HEK293 (cell line): ENCODE measurements at regions not wholly inside any gene's neighbourhood (a gene's known extent, or its start where the extent isn't known, plus 50 kb on each side); places are given as distances from the start of the nearest gene placed in this dataset.

Source experiments
- CTCF ChIA-PET: fragments of 350-600 bp; formaldehyde crosslinking; extraction: SDS; loops from one replicate; lab custom pipeline; 2021; ENCODE audit warnings: antibody characterized with exemption; lab: Yijun Ruan, JAX
- POLR2A ChIA-PET: fragments of 300-600 bp; formaldehyde crosslinking; extraction: SDS; loops from one replicate; lab custom pipeline; 2020; ENCODE audit warnings: antibody characterized with exemption, inconsistent platforms; lab: Yijun Ruan, JAX
- H3K27ac ChIP-seq: fragments of 200-500 bp; sonication (Bioruptor generic); 2 replicates; pipeline ENCODE4 v1.5.1; 2014; ENCODE audit warnings: low read depth, low read length, control low read depth, inconsistent platforms; ENCODE audit errors: extremely low read depth
- H3K36me3 ChIP-seq, 2 experiments: fragments of 200-500 bp in 1 of 2; sonication (Bioruptor generic) in 1 of 2; 1 replicate in 1 of 2; 2 replicates in 1 of 2; pipeline ENCODE4 v1.5.1; 2014 to 2017; ENCODE audit warnings: inconsistent platforms in 2 of 2, low read length in 2 of 2; ENCODE audit not compliant: control insufficient read depth in 2 of 2, insufficient read depth in 1 of 2
- H3K4me1 ChIP-seq: fragments of 200-500 bp; sonication (Bioruptor generic); 2 replicates; pipeline ENCODE4 v1.5.1; 2014; ENCODE audit warnings: mild to moderate bottlenecking, low read length, inconsistent platforms; ENCODE audit not compliant: control insufficient read depth, insufficient read depth
- H3K4me3 ChIP-seq: 2 replicates; pipeline ENCODE4 v1.5.1; 2011; ENCODE audit warnings: low read depth, mild to moderate bottlenecking, control low read depth, low read length, moderate library complexity
- H3K9me3 ChIP-seq: fragments of 200-500 bp; sonication (Bioruptor generic); 2 replicates; pipeline ENCODE4 v1.5.1; 2014; ENCODE audit warnings: low read depth, low read length, inconsistent platforms; ENCODE audit not compliant: control insufficient read depth, insufficient read depth
- GFI1B ChIP-seq: fragments of 450-650 bp; formaldehyde crosslinking; IDR thresholded peaks from 2 replicates; pipeline ENCODE4 v1.5.1; 2016; ENCODE audit warnings: missing biosample characterization, missing genetic modification characterization
- GLIS1 ChIP-seq: fragments of 450-650 bp; formaldehyde crosslinking; IDR thresholded peaks from 2 replicates; pipeline ENCODE4 v1.5.1; 2016; ENCODE audit warnings: missing biosample characterization, missing genetic modification characterization
- IKZF3 ChIP-seq: fragments of 450-650 bp; IDR thresholded peaks from 2 replicates; pipeline ENCODE4 v1.5.0; 2018; ENCODE audit warnings: missing biosample characterization, mild to moderate bottlenecking, missing genetic modification characterization, moderate library complexity
- KLF1 ChIP-seq: fragments of 450-650 bp; formaldehyde crosslinking; IDR thresholded peaks from 2 replicates; pipeline ENCODE4 v1.5.1; 2016; ENCODE audit warnings: missing biosample characterization, missing genetic modification characterization
- KLF9 ChIP-seq: fragments of 450-650 bp; formaldehyde crosslinking; IDR thresholded peaks from 2 replicates; pipeline ENCODE4 v1.5.1; 2016; ENCODE audit warnings: missing biosample characterization, missing genetic modification characterization, low read depth
- MZF1 ChIP-seq: fragments of 450-650 bp; formaldehyde crosslinking; IDR thresholded peaks from 2 replicates; pipeline ENCODE4 v1.5.1; 2017; ENCODE audit warnings: missing biosample characterization, missing genetic modification characterization, borderline replicate concordance
- REPIN1 ChIP-seq: fragments of 450-650 bp; formaldehyde crosslinking; IDR thresholded peaks from 2 replicates; pipeline ENCODE4 v1.5.1; 2017; ENCODE audit warnings: missing biosample characterization, missing genetic modification characterization, low read depth
- SP7 ChIP-seq: fragments of 450-650 bp; formaldehyde crosslinking; IDR thresholded peaks from 2 replicates; pipeline ENCODE4 v1.5.1; 2016; ENCODE audit warnings: missing biosample characterization, missing genetic modification characterization
- ZBTB20 ChIP-seq: fragments of 450-650 bp; formaldehyde crosslinking; IDR thresholded peaks from 2 replicates; pipeline ENCODE4 v1.5.1; 2016; ENCODE audit warnings: missing biosample characterization, missing genetic modification characterization
- ZBTB21 ChIP-seq: fragments of 450-650 bp; formaldehyde crosslinking; IDR thresholded peaks from 2 replicates; pipeline ENCODE4 v1.5.1; 2017; ENCODE audit warnings: missing biosample characterization, missing genetic modification characterization
- ZBTB7A ChIP-seq: fragments of 450-650 bp; formaldehyde crosslinking; IDR thresholded peaks from 2 replicates; pipeline ENCODE4 v1.5.1; 2016; ENCODE audit warnings: low read depth, missing biosample characterization, missing genetic modification characterization
- ZFP3 ChIP-seq: fragments of 450-650 bp; formaldehyde crosslinking; IDR thresholded peaks from 2 replicates; pipeline ENCODE4 v1.5.1; 2016; ENCODE audit warnings: low read depth, missing biosample characterization, missing genetic modification characterization
- ZNF155 ChIP-seq: fragments of 450-650 bp; formaldehyde crosslinking; IDR thresholded peaks from 2 replicates; pipeline ENCODE4 v1.5.1; 2016; ENCODE audit warnings: missing biosample characterization, missing genetic modification characterization
- ZNF16 ChIP-seq: fragments of 450-650 bp; formaldehyde crosslinking; IDR thresholded peaks from 2 replicates; pipeline ENCODE4 v1.5.1; 2016; ENCODE audit warnings: low read depth, missing biosample characterization, missing genetic modification characterization
- ZNF202 ChIP-seq: fragments of 450-650 bp; formaldehyde crosslinking; IDR thresholded peaks from 2 replicates; pipeline ENCODE4 v1.5.1; 2016; ENCODE audit warnings: missing biosample characterization, missing genetic modification characterization, borderline replicate concordance
- ZNF214 ChIP-seq: fragments of 450-650 bp; formaldehyde crosslinking; IDR thresholded peaks from 2 replicates; pipeline ENCODE4 v1.5.1; 2017; ENCODE audit warnings: missing biosample characterization, mild to moderate bottlenecking, missing genetic modification characterization, borderline replicate concordance
- ZNF341 ChIP-seq: fragments of 450-650 bp; formaldehyde crosslinking; IDR thresholded peaks from 2 replicates; pipeline ENCODE4; 2016; ENCODE audit warnings: low read depth, missing biosample characterization, missing genetic modification characterization
- ZNF366 ChIP-seq: fragments of 450-650 bp; formaldehyde crosslinking; conservative IDR thresholded peaks from 2 replicates; pipeline ENCODE4 v1.5.1; 2016; ENCODE audit warnings: missing biosample characterization, missing genetic modification characterization
- ZNF391 ChIP-seq: fragments of 450-650 bp; formaldehyde crosslinking; IDR thresholded peaks from 2 replicates; pipeline ENCODE4 v1.5.1; 2016; ENCODE audit warnings: low read depth, missing biosample characterization, missing genetic modification characterization, borderline replicate concordance
- ZNF423 ChIP-seq: fragments of 450-650 bp; formaldehyde crosslinking; IDR thresholded peaks from 2 replicates; pipeline ENCODE4 v1.5.1; 2016; ENCODE audit warnings: missing biosample characterization, missing genetic modification characterization
- ZNF473 ChIP-seq: fragments of 450-650 bp; formaldehyde crosslinking; IDR thresholded peaks from 2 replicates; pipeline ENCODE4 v1.5.1; 2017; ENCODE audit warnings: missing biosample characterization, missing genetic modification characterization
- ZNF501 ChIP-seq: fragments of 450-650 bp; formaldehyde crosslinking; IDR thresholded peaks from 2 replicates; pipeline ENCODE4 v1.5.1; 2016; ENCODE audit warnings: missing biosample characterization, missing genetic modification characterization
- ZNF521 ChIP-seq: fragments of 450-650 bp; formaldehyde crosslinking; IDR thresholded peaks from 2 replicates; pipeline ENCODE4 v1.5.1; 2017; ENCODE audit warnings: missing biosample characterization, mild to moderate bottlenecking, missing genetic modification characterization
- ZNF529 ChIP-seq: fragments of 450-650 bp; formaldehyde crosslinking; IDR thresholded peaks from 2 replicates; pipeline ENCODE4 v1.5.1; 2017; ENCODE audit warnings: missing genetic modification characterization, missing biosample characterization; ENCODE audit not compliant: insufficient replicate concordance
- ZNF600 ChIP-seq: fragments of 450-650 bp; formaldehyde crosslinking; IDR thresholded peaks from 2 replicates; pipeline ENCODE4 v1.5.1; 2016; ENCODE audit warnings: missing biosample characterization, missing genetic modification characterization
- ZNF621 ChIP-seq: fragments of 450-650 bp; formaldehyde crosslinking; IDR thresholded peaks from 2 replicates; pipeline ENCODE4 v1.5.1; 2017; ENCODE audit warnings: missing biosample characterization, missing genetic modification characterization
- ZNF660 ChIP-seq: fragments of 450-650 bp; IDR thresholded peaks from 2 replicates; pipeline ENCODE4 v1.5.1; 2018; ENCODE audit warnings: missing biosample characterization, mild to moderate bottlenecking, missing genetic modification characterization
- ZNF664 ChIP-seq: fragments of 450-650 bp; formaldehyde crosslinking; IDR thresholded peaks from 2 replicates; pipeline ENCODE4 v1.5.1; 2016; ENCODE audit warnings: missing biosample characterization, missing genetic modification characterization
- ZNF701 ChIP-seq: fragments of 450-650 bp; formaldehyde crosslinking; IDR thresholded peaks from 2 replicates; pipeline ENCODE4 v1.5.1; 2016; ENCODE audit warnings: missing biosample characterization, missing genetic modification characterization
- ZNF843 ChIP-seq: fragments of 450-650 bp; formaldehyde crosslinking; IDR thresholded peaks from 2 replicates; pipeline ENCODE4 v1.5.1; 2016; ENCODE audit warnings: missing biosample characterization, missing genetic modification characterization
- ZSCAN16 ChIP-seq: fragments of 450-650 bp; formaldehyde crosslinking; IDR thresholded peaks from 2 replicates; pipeline ENCODE4 v1.5.1; 2016; ENCODE audit warnings: missing biosample characterization, missing genetic modification characterization
- TF ChIP-seq, protein P1 (sequence below): fragments of 450-650 bp; formaldehyde crosslinking; IDR thresholded peaks from 2 replicates; pipeline ENCODE4 v1.5.1; 2016; ENCODE audit warnings: missing biosample characterization, missing genetic modification characterization
- TF ChIP-seq, protein P2 (sequence below): fragments of 450-650 bp; formaldehyde crosslinking; IDR thresholded peaks from 2 replicates; pipeline ENCODE4 v1.5.1; 2016; ENCODE audit warnings: missing biosample characterization, missing genetic modification characterization
- TF ChIP-seq, protein P3 (sequence below): fragments of 450-650 bp; formaldehyde crosslinking; IDR thresholded peaks from 2 replicates; pipeline ENCODE4 v1.5.1; 2016; ENCODE audit warnings: missing biosample characterization, missing genetic modification characterization, low read depth

DNA sequence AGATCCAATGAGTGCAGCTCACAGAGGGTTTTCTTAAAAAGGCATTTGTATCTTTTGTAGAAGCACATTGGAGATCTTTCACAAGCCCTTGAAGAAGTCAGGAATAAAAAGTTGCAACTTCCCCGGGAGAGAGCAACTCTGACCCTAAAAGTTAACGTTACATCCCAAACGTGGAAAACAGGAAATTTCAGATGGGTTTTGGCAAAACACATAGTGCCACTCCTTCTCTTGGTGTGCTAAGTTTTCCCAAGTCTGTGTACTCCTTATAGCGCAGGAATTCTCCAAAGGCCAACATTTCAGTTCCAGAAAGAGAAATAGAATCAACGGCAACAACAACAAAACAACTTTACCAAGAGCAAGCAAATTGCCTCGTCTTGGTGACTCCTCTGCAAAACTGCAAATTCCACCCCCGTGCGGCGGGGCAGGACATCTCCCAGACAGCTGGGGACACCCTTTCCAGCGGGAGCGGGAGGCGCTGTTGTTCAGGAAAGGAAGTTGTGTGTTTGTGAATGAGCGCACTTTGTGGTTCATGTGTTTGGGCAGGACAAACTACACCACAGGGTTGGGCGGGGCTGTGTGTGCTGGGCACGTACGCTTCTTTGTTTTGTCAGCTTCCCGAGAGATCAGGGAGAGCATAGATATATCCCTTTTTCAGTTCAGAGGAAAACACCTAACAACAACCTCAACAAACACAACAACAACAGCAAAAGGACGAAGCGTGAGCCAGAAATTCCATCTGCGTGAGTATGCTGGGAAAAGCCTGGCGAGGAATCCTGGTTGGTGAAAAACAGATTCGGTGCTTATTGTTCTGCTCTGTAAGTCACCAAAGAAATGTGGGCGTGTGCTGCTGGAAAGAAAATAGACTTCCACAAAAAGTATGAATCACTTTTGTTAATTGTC lies 294.7 kb upstream of the PITRM1 start:
- POLR2A ChIA-PET: interaction anchor here (0.5 kb wide), 1 partner anchor 1116 kb away, joined by 3 read pairs; no protein-coding TSS in a partner anchor
- Histone ChIP-seq H3K4me3 (peak overlapping the region; percentile 13), H3K36me3 (no peaks in the 10 kb centered on the region), H3K27ac (peak overlapping the region; percentile 18; the same call in 1 of the 2 replicates), H3K4me1 (peaks cover 15% of the 10 kb centered on the region), H3K9me3 (no peaks in the 10 kb centered on the region)
- CTCF ChIA-PET: interaction anchor here (0.6 to 1.3 kb wide), 9 partner anchors 30 to 1219 kb away, joined by 3 to 5 read pairs (median 3); no protein-coding TSS in a partner anchor
- TF ChIP-seq, protein P1, sequence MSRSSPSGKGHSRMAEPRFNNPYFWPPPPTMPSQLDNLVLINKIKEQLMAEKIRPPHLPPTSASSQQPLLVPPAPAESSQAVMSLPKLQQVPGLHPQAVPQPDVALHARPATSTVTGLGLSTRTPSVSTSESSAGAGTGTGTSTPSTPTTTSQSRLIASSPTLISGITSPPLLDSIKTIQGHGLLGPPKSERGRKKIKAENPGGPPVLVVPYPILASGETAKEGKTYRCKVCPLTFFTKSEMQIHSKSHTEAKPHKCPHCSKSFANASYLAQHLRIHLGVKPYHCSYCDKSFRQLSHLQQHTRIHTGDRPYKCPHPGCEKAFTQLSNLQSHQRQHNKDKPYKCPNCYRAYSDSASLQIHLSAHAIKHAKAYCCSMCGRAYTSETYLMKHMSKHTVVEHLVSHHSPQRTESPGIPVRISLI (tag by site-specific recombination): no peak
- TF ChIP-seq ZNF529: no peak
- TF ChIP-seq ZNF341 (tag by site-specific recombination): no peak
- 0 out of 2 replicates have a peak, but pooled peaks have one; percentile 24 for TF ChIP-seq IKZF3
- TF ChIP-seq GLIS1 (tag by site-specific recombination): peak; percentile 28; the same call in 1 of the 2 replicates
- TF ChIP-seq ZNF621: no peak
- TF ChIP-seq ZBTB21 (tag by site-specific recombination): no peak
- TF ChIP-seq GFI1B: no peak
- TF ChIP-seq ZNF423 (tag by site-specific recombination): no peak
- no peak for TF ChIP-seq ZNF664
- TF ChIP-seq MZF1: peak; percentile 47; the same call in 1 of the 2 replicates
- TF ChIP-seq ZNF660 (tag by site-specific recombination): no peak
- TF ChIP-seq ZNF202 (tag by site-specific recombination): no peak
- TF ChIP-seq ZNF501: 0 out of 2 replicates have a peak, but pooled peaks have one; percentile 51
- peak; percentile 21; the same call in 1 of the 2 replicates for TF ChIP-seq REPIN1 (tag by site-specific recombination)
- TF ChIP-seq ZNF521: no peak
- TF ChIP-seq, protein P2, sequence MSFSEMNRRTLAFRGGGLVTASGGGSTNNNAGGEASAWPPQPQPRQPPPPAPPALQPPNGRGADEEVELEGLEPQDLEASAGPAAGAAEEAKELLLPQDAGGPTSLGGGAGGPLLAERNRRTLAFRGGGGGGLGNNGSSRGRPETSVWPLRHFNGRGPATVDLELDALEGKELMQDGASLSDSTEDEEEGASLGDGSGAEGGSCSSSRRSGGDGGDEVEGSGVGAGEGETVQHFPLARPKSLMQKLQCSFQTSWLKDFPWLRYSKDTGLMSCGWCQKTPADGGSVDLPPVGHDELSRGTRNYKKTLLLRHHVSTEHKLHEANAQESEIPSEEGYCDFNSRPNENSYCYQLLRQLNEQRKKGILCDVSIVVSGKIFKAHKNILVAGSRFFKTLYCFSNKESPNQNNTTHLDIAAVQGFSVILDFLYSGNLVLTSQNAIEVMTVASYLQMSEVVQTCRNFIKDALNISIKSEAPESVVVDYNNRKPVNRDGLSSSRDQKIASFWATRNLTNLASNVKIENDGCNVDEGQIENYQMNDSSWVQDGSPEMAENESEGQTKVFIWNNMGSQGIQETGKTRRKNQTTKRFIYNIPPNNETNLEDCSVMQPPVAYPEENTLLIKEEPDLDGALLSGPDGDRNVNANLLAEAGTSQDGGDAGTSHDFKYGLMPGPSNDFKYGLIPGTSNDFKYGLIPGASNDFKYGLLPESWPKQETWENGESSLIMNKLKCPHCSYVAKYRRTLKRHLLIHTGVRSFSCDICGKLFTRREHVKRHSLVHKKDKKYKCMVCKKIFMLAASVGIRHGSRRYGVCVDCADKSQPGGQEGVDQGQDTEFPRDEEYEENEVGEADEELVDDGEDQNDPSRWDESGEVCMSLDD: no peak
- TF ChIP-seq ZNF155: no peak
- TF ChIP-seq KLF1 (tag by site-specific recombination): 0 out of 2 replicates have a peak, but pooled peaks have one; percentile 63
- no peak for TF ChIP-seq ZBTB7A (tag by site-specific recombination)
- TF ChIP-seq ZNF391 (tag by site-specific recombination): no peak
- TF ChIP-seq ZBTB20: peak; percentile 14; the same call in 1 of the 2 replicates
- TF ChIP-seq, protein P3, sequence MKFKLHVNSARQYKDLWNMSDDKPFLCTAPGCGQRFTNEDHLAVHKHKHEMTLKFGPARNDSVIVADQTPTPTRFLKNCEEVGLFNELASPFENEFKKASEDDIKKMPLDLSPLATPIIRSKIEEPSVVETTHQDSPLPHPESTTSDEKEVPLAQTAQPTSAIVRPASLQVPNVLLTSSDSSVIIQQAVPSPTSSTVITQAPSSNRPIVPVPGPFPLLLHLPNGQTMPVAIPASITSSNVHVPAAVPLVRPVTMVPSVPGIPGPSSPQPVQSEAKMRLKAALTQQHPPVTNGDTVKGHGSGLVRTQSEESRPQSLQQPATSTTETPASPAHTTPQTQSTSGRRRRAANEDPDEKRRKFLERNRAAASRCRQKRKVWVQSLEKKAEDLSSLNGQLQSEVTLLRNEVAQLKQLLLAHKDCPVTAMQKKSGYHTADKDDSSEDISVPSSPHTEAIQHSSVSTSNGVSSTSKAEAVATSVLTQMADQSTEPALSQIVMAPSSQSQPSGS: no peak
- TF ChIP-seq ZNF473: no peak
- no peak for TF ChIP-seq ZNF214 (tag by site-specific recombination)
- TF ChIP-seq ZNF16 (tag by site-specific recombination): no peak
- TF ChIP-seq ZNF843 (tag by site-specific recombination): no peak
- peak; percentile 60 for TF ChIP-seq SP7 (tag by site-specific recombination)
- TF ChIP-seq KLF9: 0 out of 2 replicates have a peak, but pooled peaks have one; percentile 25
- no peak for TF ChIP-seq ZFP3 (tag by site-specific recombination)
- peak; percentile 93 for TF ChIP-seq ZNF600
- TF ChIP-seq ZNF701: no peak
- peak; percentile 58 for TF ChIP-seq ZNF366 (tag by site-specific recombination)
- TF ChIP-seq ZSCAN16 (tag by site-specific recombination): no peak
